ENCODE measurements at regions not wholly inside any gene's neighbourhood (a gene's known extent, or its start where the extent isn't known, plus 50 kb on each side); places are given as distances from the start of the nearest gene placed in this dataset.

GRCh38 chr10:8194050-8194449, 139.6 kb downstream of the GATA3 start:
- TF ChIP-seq CTCF (IDR thresholded peaks at IDR 0.05) (no peak), POLR2A (IDR thresholded peaks at IDR 0.05) (no peak), POLR2AphosphoS5 (IDR thresholded peaks at IDR 0.05; ENCODE audit: insufficient read depth in 1 of 2, low read depth in 1 of 2) (no peak)
